ENCODE measurements at regions not wholly inside any gene's neighbourhood (a gene's known extent, or its start where the extent isn't known, plus 50 kb on each side); places are given as distances from the start of the nearest gene placed in this dataset.
A peak's percentile ranks its signal among the peaks of the same experiment; 100 is the strongest.
"Not testable (repeated sequence)": the region's sequence is repeated elsewhere in the genome, so short reads cannot be mapped to it uniquely, and the experiment has no call there.

GRCh38 chr6:11888727-11889126, 110.1 kb upstream of the ADTRP start:
- no peak for DNase-seq

DNA sequence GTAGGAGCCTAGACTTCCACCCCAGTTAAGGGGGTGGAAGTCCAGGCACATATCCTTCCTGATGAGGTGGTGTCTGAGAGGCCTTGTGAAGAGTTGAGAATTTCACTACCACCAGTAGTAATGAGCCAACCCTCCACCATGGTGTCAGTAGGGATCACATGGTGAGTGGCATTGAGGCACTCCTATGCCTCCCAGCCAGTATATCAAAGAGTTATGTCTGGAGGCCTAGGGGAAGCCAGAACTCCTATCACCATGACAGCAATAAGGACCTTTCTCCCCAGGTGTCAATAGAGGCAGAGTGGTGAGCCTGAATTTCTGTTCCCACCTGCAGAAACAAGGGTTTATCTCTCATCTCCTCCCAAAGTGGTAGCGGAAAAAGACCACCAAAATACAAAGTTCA, 106.6 kb upstream of the ADTRP start:
- DNase-seq = no peak

DNA sequence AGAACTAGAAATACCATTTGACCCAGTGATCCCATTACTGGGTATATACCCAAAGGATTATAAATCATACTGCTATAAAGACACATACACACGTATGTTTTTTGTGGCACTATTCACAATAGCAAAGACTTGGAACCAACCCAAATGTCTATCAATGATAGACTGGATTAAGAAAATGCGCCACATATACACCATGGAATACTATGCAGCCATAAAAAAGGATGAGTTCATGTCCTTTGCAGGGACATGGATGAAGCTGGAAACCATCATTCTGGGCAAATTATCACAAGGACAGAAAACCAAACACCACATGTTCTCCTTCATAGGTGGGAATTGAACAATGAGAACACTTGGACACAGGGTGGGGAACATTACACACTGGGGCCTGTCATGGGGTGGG, 104.9 kb upstream of the ADTRP start:
- not testable (repeated sequence) for DNase-seq

- not testable (repeated sequence) for DNase-seq
Observed at GRCh38 chr6:11880156-11880555, 101.6 kb upstream of the ADTRP start.

GRCh38 chr6:11878735-11879134, 100.1 kb upstream of the ADTRP start:
- DNase-seq = no peak

DNA sequence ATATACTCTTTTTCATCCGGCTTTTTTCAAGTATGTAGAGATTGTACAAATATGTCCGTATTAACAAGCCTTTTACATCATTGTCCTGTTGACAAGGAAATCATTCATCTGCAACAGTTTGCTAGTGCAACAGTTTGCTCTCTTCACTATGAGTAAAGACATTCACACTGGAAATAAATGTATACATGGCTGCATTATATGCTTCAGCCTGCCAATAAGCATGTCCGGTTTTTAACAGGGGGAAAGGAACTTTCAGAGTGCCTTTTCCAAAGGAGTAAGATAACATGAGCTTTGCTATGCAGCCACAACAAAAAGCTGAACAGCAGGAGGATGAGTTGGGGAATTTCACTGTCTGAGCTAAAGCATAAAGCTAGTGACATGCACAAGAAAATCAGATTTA, 99.4 kb upstream of the ADTRP start:
- no peak for DNase-seq

DNA sequence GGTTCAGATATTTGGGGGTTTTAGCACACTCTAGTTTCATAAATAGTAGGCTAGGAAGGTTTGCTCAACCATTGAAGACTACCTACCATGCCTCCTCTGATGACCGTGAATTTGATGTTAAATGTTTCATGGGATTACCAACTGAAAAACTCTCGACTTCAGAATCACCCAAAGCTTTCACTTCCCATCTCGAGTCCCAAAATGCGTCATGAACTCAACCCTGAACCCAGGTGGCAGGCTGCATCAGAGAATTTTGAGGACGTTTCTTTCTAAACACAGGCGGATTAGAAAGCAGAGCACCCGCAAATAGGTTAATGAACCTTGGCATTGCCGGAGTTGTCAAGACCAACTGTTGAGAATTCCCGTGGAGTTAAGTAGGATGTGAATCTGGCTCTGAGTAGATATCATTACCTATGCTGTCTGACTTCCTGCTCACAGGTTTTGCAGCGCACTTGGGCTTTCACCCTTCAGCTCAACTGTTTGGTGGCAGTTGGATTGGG, 98.4 kb upstream of the ADTRP start:
- no peak for DNase-seq

- no peak for DNase-seq
Observed at GRCh38 chr6:11875325-11876109, 96.9 kb upstream of the ADTRP start.

GRCh38 chr6:11869672-11870340, 91.2 kb upstream of the ADTRP start:
- DNase-seq = no peak

DNA sequence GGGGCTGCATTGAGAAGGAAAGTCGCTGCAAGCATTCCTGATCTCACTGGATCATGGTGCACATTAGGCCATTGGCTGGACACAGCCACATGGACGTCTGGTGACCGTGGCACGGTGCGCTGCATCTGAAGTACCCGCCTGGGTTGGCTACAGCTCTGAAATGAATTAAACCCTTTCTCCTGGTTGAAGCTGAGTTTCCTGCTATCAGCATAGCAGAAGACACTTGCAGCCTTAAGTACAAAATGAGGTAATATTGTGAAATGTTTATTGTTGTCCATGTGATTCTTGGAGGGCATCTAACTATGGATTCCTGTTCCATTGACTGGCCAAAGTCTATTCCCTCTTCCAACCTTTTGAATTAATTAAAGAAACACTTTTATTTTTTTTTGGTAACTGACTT, 89.8 kb upstream of the ADTRP start:
- no peak for DNase-seq

DNA sequence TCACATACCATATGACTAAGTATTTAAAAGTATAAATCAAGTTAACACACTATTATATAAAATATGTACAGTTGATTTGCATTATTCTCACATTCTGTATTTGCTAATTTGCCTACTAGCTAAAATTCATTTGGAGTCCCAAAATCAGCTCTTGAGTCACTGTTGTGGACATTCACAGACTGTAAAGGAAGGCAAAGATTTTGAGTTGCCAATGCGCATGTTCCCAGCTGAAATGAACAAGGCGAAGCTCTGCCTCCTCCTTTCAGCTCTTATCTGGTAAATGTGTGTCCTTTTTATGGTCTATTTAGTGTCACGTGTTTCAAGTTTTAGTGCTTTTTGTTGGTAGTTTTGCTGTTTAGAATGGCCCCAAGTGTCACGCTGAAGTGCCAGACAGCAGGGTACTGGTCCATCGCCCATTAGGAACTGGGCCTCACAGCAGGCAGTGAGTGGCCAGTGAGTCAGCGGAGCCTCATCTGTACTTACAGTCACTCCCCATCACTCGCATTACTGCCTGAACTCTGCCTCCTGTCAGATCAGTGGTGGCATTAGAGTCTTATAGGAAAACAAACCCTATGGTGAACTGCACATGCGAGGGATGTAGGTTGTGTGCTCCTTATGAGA, 87.2 kb upstream of the ADTRP start:
- no peak for DNase-seq

DNA sequence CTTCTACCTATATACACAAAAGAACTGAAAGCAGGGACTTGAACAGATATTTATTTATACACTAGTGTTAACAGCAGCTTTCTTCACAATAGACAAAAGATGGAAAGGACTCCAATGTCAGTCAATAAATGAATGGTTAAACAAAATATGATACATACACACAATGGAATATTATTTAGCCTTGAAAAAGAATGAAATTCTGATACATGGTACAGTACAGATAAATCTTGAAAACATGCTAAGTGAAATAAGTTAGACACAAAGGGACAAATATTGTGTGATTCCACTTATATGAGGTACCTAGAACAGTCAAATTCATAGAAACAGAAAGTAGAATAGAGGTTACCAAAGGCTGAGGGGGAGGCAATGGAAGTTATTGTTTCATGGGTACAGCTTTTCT, 79.8 kb upstream of the ADTRP start:
- DNase-seq = no peak

GRCh38 chr6:11855743-11856142, 77.1 kb upstream of the ADTRP start:
- no peak for DNase-seq

DNA sequence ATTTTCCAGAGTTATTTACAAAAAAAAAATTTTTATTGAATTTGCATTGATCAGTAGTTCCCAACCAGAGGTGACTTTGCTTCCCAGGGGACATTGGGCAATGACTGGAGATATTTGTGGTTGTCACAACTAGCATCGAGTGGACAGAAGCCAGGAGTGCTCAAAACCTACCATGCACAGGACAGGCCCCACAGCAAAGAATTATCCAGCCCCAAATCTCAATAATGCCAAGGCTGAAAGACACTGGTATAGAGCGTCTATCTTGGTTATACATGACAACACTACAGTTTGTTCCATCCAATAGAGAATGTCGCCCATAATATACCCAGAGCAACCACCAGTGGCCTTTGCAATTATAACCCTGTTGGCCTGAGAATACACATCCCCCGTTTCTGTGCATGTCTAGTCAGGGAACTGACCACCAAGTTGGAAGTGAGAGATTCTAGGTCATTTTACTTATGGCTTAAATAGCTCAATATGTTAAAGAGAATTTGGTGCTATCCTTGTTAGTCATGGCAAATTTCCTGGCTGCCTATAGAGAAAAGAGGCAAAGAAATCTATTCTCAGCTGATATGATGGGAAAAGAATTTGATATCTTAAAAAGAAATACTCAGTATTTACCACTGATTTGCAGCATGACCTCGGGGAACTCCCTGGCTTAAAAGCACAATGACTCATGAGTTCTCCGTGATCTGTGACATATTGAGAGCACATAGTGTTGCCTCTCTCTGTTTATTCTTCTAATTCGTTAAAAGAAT, 76.0 kb upstream of the ADTRP start:
- DNase-seq = no peak

GRCh38 chr6:11853678-11854407, 75.2 kb upstream of the ADTRP start:
- DNase-seq = no peak

DNA sequence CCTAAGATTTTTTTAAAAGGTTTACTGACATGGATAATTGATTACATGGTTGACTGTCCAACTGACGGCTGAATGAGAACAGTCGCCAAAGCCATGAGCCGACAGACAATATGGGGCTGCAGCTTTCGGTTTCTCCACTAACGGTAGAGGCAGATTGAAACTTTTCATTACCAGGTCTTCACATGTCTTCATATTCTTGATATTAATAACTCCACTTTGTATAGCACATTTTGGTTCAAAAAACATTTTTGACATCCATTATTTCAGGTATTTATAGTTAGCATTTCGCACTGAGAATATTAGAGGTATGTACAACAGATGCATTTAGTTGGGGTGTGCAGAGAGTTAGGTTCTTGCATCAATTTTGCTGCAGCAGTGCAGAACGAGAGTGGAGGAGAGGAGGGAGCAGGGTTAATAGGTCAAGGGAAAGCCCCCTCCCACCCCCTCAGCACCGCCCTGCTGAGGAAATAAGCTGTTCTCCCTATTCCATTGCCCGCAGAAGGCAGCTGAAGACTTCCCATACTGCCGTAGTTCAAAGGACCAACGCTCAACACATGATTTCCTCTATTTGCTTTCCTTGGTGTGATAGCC, 73.6 kb upstream of the ADTRP start:
- DNase-seq = no peak

DNA sequence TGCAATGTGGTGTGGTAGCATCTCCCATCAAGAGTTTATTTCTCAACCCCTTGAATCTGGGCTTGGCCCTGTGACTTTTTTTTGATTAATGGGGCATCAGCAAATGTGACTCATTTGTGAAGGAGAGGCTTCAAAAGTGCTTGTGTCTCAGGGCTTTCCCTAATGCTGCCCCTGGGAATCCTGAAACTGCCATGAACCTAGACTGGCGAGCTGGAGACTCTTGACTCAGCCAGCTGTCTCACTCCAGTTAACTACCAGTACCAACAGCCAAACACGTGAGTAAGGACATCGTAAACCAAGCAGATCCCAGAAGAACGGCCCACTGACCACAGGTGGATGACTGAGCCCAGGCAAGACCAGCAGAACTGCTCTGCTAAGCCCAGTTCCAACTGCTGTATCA, 72.8 kb upstream of the ADTRP start:
- DNase-seq = no peak

GRCh38 chr6:11848852-11849731, 70.5 kb upstream of the ADTRP start:
- DNase-seq = peak; percentile 18

GRCh38 chr6:11848346-11848651, 69.7 kb upstream of the ADTRP start:
- DNase-seq = no peak

DNA sequence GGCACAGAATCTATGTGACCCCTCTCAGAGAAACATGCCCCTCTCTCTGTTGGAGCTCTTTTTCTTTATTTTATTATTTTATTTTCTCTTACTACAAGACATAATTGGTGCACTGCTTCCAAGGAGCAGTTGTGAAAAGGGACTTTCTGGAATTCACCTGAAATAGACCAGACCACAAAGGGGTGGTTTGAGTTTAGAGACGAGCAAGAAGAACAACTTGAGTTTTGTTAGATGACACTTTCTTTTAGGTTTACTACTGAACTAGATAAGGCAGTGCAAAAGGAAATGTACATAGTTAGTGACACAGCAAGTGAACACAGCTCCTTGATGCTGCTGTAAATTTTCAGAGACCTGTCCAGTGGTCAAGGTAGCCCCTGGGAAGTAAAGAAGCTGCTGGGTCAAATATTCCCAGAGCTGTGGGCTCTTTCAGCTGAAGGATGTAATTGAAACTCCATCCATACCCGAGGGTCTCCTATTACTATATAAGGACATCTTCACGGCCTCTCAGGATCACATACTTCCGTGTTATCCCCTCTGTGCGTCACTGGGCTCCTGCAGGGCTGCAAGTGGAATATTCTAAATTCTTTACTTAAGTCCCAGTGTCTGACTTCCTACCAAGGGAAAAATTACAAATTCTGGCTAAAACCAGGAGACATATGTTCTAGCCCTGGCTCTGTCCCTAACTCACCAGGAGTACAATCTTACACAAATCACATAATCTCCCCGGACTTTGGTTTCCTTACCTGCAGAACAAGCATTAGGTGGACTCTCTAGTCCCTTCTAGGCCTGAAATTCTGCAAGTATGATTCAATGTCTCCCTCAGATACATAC, 69.1 kb upstream of the ADTRP start:
- no peak for DNase-seq

Data from NCI-H345 (cell line).